ENCODE measurements at regions not wholly inside any gene's neighbourhood (a gene's known extent, or its start where the extent isn't known, plus 50 kb on each side); places are given as distances from the start of the nearest gene placed in this dataset.

DNA sequence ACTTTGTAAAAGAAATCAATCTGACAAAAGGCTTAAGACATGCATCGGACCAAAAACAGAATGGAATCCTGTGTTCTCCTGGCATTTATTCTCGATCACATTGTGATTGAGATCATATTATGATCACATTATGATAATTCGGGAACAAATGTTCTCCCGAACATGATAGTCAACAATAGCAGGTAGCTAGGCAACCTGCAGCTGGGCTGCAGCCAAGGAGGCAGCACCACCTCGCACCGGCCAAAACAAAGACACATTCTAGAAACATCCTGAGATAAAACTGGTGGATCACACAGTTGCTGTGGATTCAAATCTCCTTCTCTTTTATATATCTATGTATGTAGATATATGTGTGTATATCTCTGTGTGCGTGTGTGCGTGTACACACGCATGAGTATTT lies 480.6 kb upstream of the CYLC2 start:
- TF ChIP-seq POLR2AphosphoS5 (IDR thresholded peaks at IDR 0.05) (no peak), CTCF (IDR thresholded peaks at IDR 0.05) (no peak), EP300 (IDR thresholded peaks at IDR 0.05; ENCODE audit: low read depth) (no peak), POLR2A (IDR thresholded peaks at IDR 0.05) (no peak)

All from transverse colon (tissue), 4 donors.